ENCODE measurements at regions not wholly inside any gene's neighbourhood (a gene's known extent, or its start where the extent isn't known, plus 50 kb on each side); places are given as distances from the start of the nearest gene placed in this dataset.

GRCh38 chr2:62287282-62287681 is 91.4 kb downstream of the B3GNT2 start:
- TF ChIP-seq CTCF (IDR thresholded peaks at IDR 0.05; ENCODE audit: insufficient read depth, low read depth, low read length): no peak

DNA sequence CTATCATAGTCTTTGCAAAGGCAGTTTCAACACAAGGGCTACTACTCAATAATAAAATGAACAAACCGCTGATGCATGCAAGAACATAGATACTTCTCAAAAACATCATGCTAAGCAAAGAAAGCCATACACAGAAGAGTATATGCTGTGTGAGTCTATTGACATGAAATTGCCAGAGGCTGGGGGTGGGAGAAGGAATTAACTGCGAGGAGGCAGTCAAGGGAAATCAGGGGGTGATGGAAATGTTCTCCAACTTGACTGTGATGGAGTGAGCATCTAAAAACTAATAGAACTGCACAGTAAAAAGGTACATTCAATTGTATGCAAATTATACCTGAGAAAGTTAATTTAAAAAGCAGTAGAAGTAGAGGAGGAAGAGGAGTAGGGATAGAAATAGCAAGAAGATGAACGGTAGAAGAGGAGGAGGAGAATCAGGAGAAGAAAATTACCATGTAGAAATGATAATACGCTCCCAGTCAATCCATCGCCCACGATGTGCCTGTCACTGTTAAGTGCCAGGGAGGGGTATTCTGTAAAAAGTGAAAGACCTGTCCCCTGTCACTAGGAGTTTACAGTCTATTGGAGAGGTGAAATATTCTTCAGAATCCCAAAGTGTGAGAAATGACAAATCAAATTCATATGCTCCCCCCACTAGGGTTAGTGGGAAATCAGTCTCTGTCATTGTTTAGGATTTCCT is 90.3 kb downstream of the B3GNT2 start:
- no peak for TF ChIP-seq CTCF (IDR thresholded peaks at IDR 0.05; ENCODE audit: insufficient read depth, low read depth, low read length)
- DNase-seq (ENCODE audit: low read depth): no peak
- H3K4me3 ChIP-seq (ENCODE audit: low read depth, low read length): no peak overlapping the region

More at GRCh38 chr2:62287282-62287681, 91.4 kb downstream of the B3GNT2 start:
- no peak overlapping the region for H3K4me3 ChIP-seq (ENCODE audit: low read depth, low read length)
- DNase-seq (ENCODE audit: low read depth): no peak

DNA sequence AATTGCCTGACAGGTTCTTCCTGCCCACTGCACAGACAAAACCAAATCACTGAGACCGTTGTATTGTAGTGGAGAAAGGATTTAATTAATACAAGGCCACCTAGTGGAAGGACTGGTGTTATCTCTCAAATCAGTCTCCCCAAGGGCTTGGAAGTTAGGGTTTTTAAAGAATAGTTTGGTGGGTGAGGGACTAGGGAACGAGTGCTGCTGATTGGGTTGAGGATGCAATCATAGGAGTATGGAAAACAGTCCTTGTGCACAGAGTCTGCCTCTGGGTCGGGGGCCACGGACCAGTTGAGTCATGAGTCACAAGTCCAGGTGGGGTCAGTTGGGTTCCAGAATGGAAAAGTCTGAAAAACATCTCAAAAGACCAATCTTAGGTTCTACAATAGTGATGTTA is 89.1 kb downstream of the B3GNT2 start:
- no peak for TF ChIP-seq CTCF (IDR thresholded peaks at IDR 0.05; ENCODE audit: insufficient read depth, low read depth, low read length)
- no peak overlapping the region for H3K4me3 ChIP-seq (ENCODE audit: low read depth, low read length)
- DNase-seq (ENCODE audit: low read depth): no peak

GRCh38 chr2:62284471-62284870 is 88.6 kb downstream of the B3GNT2 start:
- no peak overlapping the region for H3K4me3 ChIP-seq (ENCODE audit: low read depth, low read length)

DNA sequence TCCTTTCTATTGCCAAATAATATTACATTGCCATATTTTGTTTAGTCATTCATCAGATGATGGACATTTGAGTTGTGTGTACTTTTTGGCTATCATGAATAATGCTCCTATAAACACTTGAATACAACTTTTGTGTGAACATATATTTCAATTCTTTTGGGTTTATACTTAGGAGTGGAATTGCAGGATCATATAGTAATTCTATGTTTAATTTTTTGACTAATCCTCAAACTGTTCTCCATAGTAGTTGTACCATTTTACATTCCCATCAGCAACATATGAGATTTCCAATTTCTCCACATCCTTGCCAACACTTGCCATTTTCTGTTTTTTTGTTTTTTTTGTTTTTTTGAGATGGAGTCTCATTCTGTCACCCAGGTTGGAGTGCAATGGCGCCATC is 87.2 kb downstream of the B3GNT2 start:
- no peak for DNase-seq (ENCODE audit: low read depth)
- TF ChIP-seq CTCF (IDR thresholded peaks at IDR 0.05; ENCODE audit: insufficient read depth, low read depth, low read length): no peak
- H3K4me3 ChIP-seq (ENCODE audit: low read depth, low read length): no peak overlapping the region

More at GRCh38 chr2:62284471-62284870, 88.6 kb downstream of the B3GNT2 start:
- TF ChIP-seq CTCF (IDR thresholded peaks at IDR 0.05; ENCODE audit: insufficient read depth, low read depth, low read length): no peak
- no peak for DNase-seq (ENCODE audit: low read depth)

DNA sequence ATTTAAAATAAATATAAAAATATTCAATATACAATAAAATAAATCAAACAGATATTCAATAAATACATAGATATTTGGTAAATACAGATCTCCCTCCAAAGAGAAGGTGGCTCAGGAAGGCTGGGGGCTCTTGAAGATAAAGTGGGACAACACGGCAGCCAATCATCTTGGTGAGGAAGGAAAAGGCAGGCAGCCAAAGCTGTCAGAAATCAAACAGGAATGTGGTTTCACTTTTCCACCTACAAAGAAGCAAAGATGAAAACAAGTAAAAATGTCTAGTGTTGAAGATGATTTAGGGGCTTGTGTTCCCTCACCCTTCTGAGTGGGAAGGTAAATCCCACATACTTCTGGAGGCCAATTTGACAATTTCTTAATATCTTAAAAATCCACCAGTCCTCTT is 85.7 kb downstream of the B3GNT2 start:
- no peak for TF ChIP-seq CTCF (IDR thresholded peaks at IDR 0.05; ENCODE audit: insufficient read depth, low read depth, low read length)
- no peak for DNase-seq (ENCODE audit: low read depth)
- no peak overlapping the region for H3K4me3 ChIP-seq (ENCODE audit: low read depth, low read length)

GRCh38 chr2:62277688-62278087 is 81.8 kb downstream of the B3GNT2 start:
- H3K4me3 ChIP-seq (ENCODE audit: low read depth, low read length): no peak overlapping the region
- no peak for TF ChIP-seq CTCF (IDR thresholded peaks at IDR 0.05; ENCODE audit: insufficient read depth, low read depth, low read length)
- no peak for DNase-seq (ENCODE audit: low read depth)

All from fibroblast of villous mesenchyme (primary cell).